ENCODE measurements at regions not wholly inside any gene's neighbourhood (a gene's known extent, or its start where the extent isn't known, plus 50 kb on each side); places are given as distances from the start of the nearest gene placed in this dataset.

DNA sequence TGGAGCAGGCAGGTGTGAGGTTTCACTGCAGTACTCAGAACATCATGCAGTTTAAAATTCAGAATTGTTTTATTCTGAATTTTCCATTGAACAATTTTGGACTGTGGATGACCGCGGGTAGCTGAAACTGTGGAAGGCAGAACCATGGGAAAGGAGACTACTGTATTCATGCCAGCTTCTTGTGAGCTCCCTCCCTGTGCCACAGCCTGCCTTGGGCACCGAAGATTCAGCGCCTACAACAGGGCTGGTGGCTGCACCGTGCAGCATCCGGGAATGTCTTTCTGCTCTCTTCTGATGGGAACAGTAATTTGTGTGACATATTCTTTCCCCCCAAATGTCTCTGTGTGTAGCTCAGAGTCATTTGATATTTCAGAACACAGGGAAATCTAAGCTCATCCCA is 118.5 kb upstream of the NKX1-1 start:
- Mint-ChIP-seq H3K27me3 (peaks cover 52% of the 10 kb centered on the region), H3K4me3 (no peak overlapping the region), H3K27ac (no peak overlapping the region), H3K4me1 (peaks cover 4% of the 10 kb centered on the region), H3K9me3 (ENCODE audit: insufficient read depth) (peaks cover 6% of the 10 kb centered on the region)
- DNase-seq: no peak
- 89% methylated on average over 3 of the region's 6 CpGs for WGBS (ENCODE audit: insufficient coverage)
- no peak overlapping the region for H3K4me2 ChIP-seq (replicated peaks; ENCODE audit: low read depth, low read length, poor library complexity, severe bottlenecking)
- no peaks in the 10 kb centered on the region for H4K20me1 ChIP-seq (ENCODE audit: control insufficient read depth, insufficient read depth, low read length, poor library complexity, severe bottlenecking)
- ATAC-seq (ENCODE audit: low read depth): no peak
- no peak overlapping the region for H3K4me3 ChIP-seq (ENCODE audit: control extremely low read depth in 1 of 5, extremely low read depth in 1 of 5, insufficient read depth in 1 of 5, low read depth in 2 of 5, low read length in 4 of 5)
- peaks cover 0 to 21% (median 7%) of the 10 kb centered on the region in 4 experiments for H3K27me3 ChIP-seq (replicated peaks in 1 of 4; ENCODE audit: control extremely low read depth in 1 of 4, control insufficient read depth in 3 of 4, insufficient read depth in 4 of 4, low read length in 3 of 4)
- H2AFZ ChIP-seq (ENCODE audit: insufficient read depth, low read depth, low read length, poor library complexity, severe bottlenecking): no peak overlapping the region
- TF ChIP-seq EZH2 (IDR thresholded peaks at IDR 0.05; ENCODE audit: borderline replicate concordance, insufficient read depth, low read depth, low read length, poor library complexity, severe bottlenecking): no peak
- TF ChIP-seq, protein P1, sequence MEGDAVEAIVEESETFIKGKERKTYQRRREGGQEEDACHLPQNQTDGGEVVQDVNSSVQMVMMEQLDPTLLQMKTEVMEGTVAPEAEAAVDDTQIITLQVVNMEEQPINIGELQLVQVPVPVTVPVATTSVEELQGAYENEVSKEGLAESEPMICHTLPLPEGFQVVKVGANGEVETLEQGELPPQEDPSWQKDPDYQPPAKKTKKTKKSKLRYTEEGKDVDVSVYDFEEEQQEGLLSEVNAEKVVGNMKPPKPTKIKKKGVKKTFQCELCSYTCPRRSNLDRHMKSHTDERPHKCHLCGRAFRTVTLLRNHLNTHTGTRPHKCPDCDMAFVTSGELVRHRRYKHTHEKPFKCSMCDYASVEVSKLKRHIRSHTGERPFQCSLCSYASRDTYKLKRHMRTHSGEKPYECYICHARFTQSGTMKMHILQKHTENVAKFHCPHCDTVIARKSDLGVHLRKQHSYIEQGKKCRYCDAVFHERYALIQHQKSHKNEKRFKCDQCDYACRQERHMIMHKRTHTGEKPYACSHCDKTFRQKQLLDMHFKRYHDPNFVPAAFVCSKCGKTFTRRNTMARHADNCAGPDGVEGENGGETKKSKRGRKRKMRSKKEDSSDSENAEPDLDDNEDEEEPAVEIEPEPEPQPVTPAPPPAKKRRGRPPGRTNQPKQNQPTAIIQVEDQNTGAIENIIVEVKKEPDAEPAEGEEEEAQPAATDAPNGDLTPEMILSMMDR (IDR thresholded peaks at IDR 0.05): no peak
- CTCF ChIA-PET: no interaction called here
- H3K79me2 ChIP-seq (ENCODE audit: control insufficient read depth, insufficient read depth, low read length): no peaks in the 10 kb centered on the region
- no peak overlapping the region for H3K9ac ChIP-seq (ENCODE audit: low read length)
- POLR2A ChIA-PET: no interaction called here
- intact Hi-C loops (cut with micrococcal nuclease): no loop called here
- no peaks in the 10 kb centered on the region for H3K36me3 ChIP-seq (replicated peaks in 1 of 2; ENCODE audit: control extremely low read depth in 1 of 2, control insufficient read depth in 1 of 2, extremely low read depth in 1 of 2, insufficient read depth in 2 of 2, low read length in 1 of 2)
- H3K4me1 ChIP-seq (ENCODE audit: control insufficient read depth in 2 of 2, insufficient read depth in 2 of 2, low read length in 2 of 2): peaks cover 0 to 4% of the 10 kb centered on the region in 2 donors
- H3K9me3 ChIP-seq (ENCODE audit: control extremely low read depth in 1 of 3, control insufficient read depth in 2 of 3, insufficient read depth in 1 of 3, low read length in 2 of 3): peaks cover 0 to 33% (median 0%) of the 10 kb centered on the region in 3 donors
- no peak overlapping the region for H3K27ac ChIP-seq (ENCODE audit: low read length in 2 of 2)

DNA sequence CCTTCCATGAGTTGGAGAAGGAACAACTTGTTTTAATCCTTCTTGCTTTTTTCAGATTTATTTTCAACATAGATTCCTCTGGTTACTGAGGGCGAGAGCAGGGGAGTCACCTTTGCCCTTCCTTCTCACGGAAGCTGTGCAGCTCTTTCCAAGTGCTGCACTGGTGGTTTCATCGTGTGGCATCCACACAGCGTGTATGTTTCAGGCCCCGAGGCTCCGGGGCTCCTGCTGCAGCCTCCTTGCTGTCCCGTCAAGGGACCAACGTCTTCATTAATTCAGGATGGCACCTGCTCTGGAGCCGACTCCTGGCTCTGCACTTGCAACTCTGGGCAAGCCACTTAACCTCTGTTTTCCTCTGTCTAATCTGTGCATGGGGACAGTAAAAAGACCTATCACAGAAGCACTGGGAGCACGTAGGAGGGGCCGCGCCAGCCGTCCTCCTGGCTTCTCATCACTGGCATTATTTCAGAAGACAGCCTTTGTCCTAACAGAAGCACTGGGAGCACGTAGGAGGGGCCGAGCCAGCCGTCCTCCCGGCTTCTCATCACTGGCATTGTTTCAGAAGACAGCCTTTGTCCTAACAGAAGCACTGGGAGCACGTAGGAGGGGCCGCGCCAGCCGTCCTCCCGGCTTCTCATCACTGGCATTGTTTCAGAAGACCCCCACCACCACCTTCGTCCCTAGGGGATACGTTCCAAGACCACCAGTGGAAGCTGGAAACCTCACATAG is 117.8 kb upstream of the NKX1-1 start:
- 90% methylated on average over 19 of the region's 24 CpGs for WGBS (ENCODE audit: insufficient coverage)
- H3K4me3 ChIP-seq (ENCODE audit: control extremely low read depth in 1 of 5, extremely low read depth in 1 of 5, insufficient read depth in 1 of 5, low read depth in 2 of 5, low read length in 4 of 5): no peak overlapping the region
- no peak for ATAC-seq (ENCODE audit: low read depth)
- intact Hi-C loops (cut with micrococcal nuclease): no loop called here
- CTCF ChIA-PET: no interaction called here
- H3K36me3 ChIP-seq (replicated peaks in 1 of 2; ENCODE audit: control extremely low read depth in 1 of 2, control insufficient read depth in 1 of 2, extremely low read depth in 1 of 2, insufficient read depth in 2 of 2, low read length in 1 of 2): no peaks in the 10 kb centered on the region
- peaks cover 51% of the 10 kb centered on the region for H3K27me3 Mint-ChIP-seq
- H3K4me3 Mint-ChIP-seq: no peak overlapping the region
- H3K27me3 ChIP-seq (replicated peaks in 1 of 4; ENCODE audit: control extremely low read depth in 1 of 4, control insufficient read depth in 3 of 4, insufficient read depth in 4 of 4, low read length in 3 of 4): peaks cover 0 to 21% (median 6%) of the 10 kb centered on the region in 4 experiments
- DNase-seq: no peak
- POLR2A ChIA-PET: no interaction called here
- H3K27ac Mint-ChIP-seq: no peak overlapping the region
- peaks cover 5% of the 10 kb centered on the region for H3K4me1 Mint-ChIP-seq
- H2AFZ ChIP-seq (ENCODE audit: insufficient read depth, low read depth, low read length, poor library complexity, severe bottlenecking): no peak overlapping the region
- H3K27ac ChIP-seq (ENCODE audit: low read length in 2 of 2): no peak overlapping the region
- H3K4me2 ChIP-seq (replicated peaks; ENCODE audit: low read depth, low read length, poor library complexity, severe bottlenecking): no peak overlapping the region
- peaks cover 0 to 33% (median 0%) of the 10 kb centered on the region in 3 donors for H3K9me3 ChIP-seq (ENCODE audit: control extremely low read depth in 1 of 3, control insufficient read depth in 2 of 3, insufficient read depth in 1 of 3, low read length in 2 of 3)
- no peak for TF ChIP-seq EZH2 (IDR thresholded peaks at IDR 0.05; ENCODE audit: borderline replicate concordance, insufficient read depth, low read depth, low read length, poor library complexity, severe bottlenecking)
- TF ChIP-seq, protein P1 (IDR thresholded peaks at IDR 0.05): no peak
- H3K4me1 ChIP-seq (ENCODE audit: control insufficient read depth in 2 of 2, insufficient read depth in 2 of 2, low read length in 2 of 2): peaks cover 0 to 4% of the 10 kb centered on the region in 2 donors
- H4K20me1 ChIP-seq (ENCODE audit: control insufficient read depth, insufficient read depth, low read length, poor library complexity, severe bottlenecking): no peaks in the 10 kb centered on the region
- H3K79me2 ChIP-seq (ENCODE audit: control insufficient read depth, insufficient read depth, low read length): no peaks in the 10 kb centered on the region
- H3K9me3 Mint-ChIP-seq (ENCODE audit: insufficient read depth): peaks cover 6% of the 10 kb centered on the region
- no peak overlapping the region for H3K9ac ChIP-seq (ENCODE audit: low read length)
